GM19239 (cell line): ENCODE measurements at regions not wholly inside any gene's neighbourhood (a gene's known extent, or its start where the extent isn't known, plus 50 kb on each side); places are given as distances from the start of the nearest gene placed in this dataset.
"Not testable (repeated sequence)": the region's sequence is repeated elsewhere in the genome, so short reads cannot be mapped to it uniquely, and the experiment has no call there.

Experiments
- DNase-seq: peaks from one replicate; pipeline ENCODE4 v3.0.0; 2011; ENCODE audit warnings: low spot score; ENCODE audit not compliant: insufficient read length
- FAIRE-seq: peaks from 2 replicates; lab custom pipeline; 2011; peaks lifted over from hg19 to GRCh38; lab: Jason Lieb, UNC

DNA sequence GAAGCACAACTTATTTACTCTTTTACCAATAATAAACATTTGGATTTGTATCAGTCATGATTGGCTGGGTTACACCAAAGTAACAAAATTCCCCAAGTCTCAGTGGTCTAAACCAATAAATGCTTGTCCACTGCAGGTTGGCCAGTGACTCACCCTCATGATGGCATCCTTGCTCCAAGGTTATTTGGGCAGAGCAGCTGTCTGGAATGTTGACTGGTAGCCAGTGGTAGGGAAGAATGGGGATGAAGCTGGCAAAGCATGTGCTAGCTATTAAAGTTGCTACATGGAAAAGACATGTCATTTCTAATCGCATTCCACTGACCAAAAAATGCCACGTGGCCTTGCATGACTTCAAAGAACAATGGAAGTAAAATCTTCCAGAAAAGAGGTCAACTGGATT, 1168.7 kb upstream of the CELF2 start:
- FAIRE-seq (no peak), DNase-seq (no peak)

DNA sequence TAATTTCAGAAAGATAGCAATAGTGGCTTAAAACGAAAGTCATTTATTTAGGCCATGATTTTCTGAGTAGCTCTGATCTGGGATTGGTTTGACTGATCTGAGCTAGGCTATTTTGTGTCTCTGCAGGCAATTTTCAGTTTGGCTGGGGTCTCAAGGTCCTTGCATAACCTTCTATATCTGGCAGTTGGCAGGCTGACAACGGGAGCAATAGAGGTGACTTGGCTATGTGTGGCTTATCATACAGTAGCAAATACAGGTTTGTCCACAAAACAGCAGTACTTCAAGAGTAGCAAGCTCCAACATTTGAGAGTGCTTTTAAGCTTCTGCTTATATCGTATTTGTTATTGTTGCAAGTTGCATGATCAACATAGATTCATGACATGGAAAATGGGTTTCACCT, 1167.3 kb upstream of the CELF2 start:
- FAIRE-seq (no peak), DNase-seq (no peak)

DNA sequence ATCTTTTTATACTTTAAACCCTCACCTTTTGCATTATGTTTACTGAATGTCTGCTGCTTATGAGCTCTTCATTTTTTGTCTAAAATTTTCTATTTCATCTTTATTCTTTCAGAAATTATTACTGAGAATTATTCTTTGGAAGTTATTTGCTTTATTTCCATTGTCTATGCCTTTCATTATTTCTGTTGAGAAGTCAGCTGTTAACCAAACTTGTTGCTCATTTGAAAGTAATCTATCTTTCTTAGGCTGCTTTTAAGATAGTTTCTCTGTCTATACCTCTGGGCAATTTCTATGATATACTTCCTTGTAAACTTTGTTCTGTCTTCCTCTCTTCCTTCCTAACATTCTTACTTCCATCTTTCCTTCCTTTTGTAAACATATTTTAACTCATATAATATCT, 1165.9 kb upstream of the CELF2 start:
- FAIRE-seq (no peak), DNase-seq (no peak)

DNA sequence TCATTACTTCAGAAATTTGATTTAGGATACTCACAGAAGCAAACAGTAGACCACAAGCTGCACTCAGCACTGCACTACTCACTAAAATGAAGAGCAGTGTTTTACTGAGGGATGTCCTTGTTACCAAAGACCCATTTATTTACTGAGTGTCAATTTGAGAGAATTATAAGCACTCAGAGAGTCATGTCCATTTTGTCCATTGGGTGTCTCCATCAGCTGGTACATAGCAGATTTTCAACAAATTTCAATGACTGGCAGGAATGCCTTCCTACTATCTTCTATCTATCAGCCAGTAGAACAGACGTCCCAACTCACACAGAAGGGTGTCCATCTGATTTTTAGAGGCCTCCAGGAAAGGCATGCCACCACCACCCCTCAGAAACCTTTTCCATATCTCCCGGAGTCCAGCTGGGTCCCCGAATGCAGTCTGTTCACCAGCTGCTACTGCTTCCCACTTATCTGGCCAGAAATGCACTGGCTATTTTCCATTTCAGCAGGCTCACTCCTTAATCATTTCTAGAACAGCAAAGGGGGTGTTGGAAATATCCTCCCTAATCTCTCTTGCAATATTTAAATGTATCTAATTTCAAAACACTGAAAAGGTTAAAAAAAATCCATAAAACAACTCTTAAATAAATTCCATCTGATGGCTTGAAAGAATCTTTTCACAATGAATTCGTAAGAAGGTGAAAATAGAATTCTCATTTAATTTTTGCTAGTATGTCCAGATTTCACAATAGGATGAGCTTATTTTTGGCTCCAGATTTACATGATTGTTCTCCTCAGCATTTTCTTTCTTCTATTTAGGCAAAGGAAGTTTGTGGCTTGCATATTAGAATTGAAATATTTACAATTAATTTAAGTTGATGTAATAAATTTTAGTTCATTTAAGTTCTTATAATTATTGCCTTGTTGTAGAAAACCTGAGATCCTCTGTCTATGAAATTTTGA, 1164.0 kb upstream of the CELF2 start:
- DNase-seq: no peak
- FAIRE-seq: no peak

DNA sequence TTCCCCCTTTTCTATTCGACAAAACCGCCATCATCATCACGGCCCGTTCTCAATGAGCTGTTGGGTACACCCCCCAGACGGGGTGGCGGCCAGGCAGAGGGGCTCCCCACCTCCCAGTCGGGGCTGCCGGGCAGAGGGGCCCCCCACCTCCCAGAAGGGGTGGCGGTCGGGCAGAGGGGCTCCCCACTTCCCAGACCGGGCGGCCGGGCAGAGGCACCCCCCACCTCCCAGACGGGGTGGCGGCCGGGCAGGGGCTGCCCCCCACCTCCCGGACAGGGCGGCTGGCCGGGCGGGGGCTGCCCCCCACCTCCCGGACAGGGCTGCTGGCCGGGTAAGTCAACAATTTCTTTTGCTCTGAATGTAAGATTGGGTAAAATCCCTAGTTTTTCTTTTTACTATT, 1162.2 kb upstream of the CELF2 start:
- not testable (repeated sequence) for FAIRE-seq, DNase-seq

DNA sequence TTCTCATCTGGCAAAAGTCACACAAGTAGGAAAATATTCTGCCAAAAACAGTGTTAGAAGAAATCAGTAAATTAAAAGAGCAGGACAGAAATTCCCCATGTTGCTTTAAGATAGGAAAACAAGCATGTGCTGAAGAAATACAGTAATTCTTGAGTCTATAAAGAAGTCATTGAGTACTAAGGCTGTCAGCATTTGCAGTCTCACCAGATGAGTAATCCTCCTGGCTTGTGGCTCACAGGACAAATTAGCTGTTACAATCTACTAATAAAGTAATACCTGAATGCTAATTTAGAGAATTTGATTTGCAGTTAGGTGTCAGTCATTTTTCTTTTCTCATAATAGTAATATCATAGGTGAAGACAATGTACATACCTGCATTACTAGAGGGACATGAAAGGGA, 1158.9 kb upstream of the CELF2 start:
- FAIRE-seq (no peak), DNase-seq (no peak)

DNA sequence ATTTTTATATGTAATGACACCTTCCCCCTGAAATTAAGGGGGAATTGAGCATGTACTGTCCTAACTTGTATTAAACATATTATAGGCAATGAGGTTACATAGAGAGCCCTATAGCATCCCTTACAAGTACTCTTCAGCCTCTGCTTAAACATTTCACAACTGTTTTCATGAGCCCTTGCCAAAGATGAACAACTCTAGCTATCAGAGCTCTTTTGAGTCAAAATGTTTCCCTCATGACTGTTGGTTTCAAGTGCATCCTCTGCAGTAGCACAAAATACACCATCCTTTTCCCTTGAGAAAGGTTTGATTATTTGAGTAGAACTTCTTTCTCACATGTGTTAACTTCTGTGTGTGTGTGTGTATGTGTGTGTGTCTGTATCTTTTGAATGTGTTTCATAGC, 1157.6 kb upstream of the CELF2 start:
- DNase-seq (no peak), FAIRE-seq (no peak)

DNA sequence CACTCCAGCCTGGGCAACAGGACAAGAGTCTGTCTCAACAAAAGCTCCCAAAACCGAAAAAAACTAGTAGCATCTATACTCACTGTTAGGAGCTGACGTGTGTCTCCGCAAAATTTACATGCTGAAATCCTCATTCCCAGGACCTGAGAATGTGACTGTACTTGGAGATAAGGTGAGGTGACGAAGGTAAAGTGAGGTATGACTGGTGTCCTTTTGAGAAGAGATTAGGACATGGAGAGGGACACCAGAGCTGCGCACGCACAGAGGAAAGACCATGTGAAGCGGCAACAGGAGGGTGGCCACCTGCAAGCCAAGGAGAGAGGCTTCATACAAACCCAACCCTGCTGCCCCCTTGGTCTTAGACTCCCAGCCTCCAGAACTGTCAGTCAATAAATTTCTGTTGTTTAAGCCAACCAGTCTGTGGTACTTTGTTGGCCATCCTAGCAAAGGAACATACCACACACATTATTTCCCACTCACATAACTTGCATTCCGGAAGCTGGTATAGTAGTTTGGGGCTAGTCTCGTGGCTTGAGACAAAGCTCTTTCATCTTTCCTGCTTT, 1154.0 kb upstream of the CELF2 start:
- no peak for DNase-seq
- FAIRE-seq: no peak

DNA sequence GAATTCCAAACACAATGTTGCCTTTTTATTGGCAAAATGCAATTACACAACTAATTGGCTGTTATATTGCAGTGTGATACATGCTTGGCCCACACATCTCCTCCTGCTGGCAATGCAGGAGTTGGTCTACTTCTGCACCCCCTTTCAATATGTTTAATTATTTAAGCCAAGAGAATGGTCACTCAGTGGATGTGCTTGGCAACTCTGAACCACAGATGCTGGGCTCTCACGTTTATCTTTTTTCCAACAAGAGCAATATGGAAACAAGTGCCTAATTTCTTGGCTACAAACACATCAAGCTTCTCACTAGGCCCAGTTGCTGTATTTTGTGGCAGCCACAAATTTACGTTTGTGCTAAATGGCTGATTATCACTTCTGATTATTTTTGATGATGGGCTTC, 1149.2 kb upstream of the CELF2 start:
- FAIRE-seq (no peak), DNase-seq (no peak)

DNA sequence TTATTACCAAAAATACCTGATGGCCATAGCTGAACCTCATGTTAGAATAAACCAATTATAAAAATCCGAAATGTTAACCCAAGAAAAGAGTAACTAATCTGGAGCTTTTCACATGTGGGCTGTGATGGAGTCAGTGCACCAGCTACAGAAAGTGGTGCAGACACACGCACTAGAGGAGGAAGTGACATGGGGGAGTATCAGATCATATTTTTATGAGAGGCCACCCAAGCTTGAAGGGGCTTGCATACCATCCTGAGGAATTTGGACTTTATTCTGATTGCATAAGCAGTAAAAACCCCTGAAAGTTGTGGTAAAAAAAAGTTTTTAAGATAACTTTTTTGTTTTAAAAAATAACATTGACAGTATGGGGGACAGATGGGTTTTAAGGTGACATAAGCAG, 1148.5 kb upstream of the CELF2 start:
- DNase-seq (no peak), FAIRE-seq (no peak)

DNA sequence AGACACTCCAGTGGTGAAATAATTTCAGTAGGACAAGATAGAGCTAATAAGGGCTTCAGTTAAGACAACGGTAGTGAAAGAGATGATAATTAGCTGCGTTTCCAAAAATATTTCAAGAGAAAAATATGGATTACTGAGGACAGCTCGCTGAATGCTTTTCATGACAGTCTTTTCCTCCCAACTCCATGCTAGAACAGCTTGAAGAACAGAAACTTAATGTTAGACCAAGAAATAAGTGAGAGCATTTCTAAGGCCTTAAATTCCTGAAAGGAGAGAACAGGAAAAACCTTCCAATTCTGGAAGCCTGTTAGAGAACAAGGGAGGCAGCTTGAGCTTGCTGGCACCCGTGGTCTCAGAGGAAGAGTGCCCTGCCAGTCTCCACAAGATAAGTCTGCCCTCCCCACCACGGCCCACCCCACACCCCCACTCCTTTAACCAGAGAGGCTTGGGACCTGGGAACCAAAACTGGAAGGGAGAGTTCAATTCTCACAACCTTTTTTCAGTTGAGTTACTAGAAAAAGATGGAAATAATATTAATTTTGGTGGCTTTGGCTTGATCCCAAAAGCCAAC, 1148.0 kb upstream of the CELF2 start:
- FAIRE-seq (no peak), DNase-seq (no peak)

DNA sequence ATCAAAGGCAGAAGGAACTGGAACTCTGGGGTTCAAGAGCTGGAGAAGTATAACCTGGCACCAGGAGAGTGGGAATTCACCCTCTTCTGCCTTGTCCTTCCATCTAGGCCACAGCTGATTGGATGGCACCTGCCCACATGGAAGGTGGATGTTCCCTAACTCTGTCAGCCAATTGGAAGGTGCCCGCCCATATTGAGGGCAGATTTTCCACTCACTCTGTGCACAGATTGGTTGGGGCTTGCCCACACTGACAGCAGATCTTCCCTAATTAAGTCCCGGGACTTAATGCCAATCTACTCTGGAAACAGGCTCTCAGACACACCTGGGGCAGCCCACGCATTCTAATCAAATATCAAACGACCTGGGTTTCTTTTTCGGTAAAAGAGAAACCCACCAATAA, 1142.3 kb upstream of the CELF2 start:
- DNase-seq (no peak), FAIRE-seq (no peak)

DNA sequence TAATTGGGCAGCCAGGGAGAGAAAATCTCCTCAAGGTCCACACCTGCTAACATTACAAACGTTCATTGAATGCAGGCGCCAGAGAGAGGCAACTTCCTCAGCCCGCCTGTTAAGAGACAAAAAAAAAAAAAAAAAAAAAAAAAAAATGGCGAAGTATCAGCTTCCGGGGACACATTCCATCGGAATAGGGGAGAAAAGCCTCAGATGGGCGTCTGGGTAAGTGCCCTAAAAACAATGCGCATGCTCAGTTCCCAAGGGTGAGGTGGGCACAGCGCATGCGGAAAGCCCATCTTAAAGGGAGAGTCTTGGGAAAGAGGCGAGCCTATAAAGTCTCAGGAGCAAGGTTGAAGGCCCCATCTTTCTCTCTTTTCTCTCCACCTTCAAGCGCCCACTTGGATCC, 1139.7 kb upstream of the CELF2 start:
- FAIRE-seq: no peak
- no peak for DNase-seq

DNA sequence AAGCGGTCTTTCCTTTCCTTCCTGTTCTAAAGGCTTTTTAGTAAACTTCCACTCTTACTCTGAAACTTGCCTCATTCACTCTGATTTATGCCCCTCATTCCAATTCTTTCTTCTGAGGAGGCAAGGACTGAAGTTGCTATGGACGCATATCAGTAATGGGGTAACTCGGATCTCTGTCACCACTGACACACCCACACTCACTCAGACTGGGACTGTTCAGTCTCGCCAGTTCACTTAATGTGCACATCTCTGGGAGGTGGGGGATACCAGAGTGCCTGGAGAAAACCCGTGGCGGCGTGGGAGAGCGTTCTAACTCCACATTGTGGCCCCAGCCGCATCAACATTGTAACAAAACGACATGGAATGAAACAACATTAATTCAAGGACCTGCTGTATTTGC, 1139.3 kb upstream of the CELF2 start:
- DNase-seq (no peak), FAIRE-seq (no peak)

DNA sequence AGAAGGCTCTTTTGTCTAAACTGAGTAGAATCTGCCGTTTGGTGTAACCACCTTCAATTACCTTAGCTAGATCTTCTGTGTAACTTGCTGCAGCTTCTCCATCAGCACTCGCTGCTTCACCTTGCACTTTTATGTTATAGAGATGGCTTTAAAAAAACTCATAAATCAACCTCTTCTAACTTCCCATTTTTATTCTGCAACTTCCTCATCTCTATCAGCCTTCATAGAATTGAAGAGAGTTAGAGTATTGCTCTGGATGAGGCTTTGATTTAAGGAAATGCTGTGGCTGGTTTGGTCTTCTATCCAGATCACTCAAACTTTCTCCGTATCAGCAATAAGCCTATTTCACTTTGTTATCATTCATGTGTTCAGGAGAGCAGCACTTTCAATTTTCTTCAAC, 1131.9 kb upstream of the CELF2 start:
- DNase-seq: no peak
- no peak for FAIRE-seq

DNA sequence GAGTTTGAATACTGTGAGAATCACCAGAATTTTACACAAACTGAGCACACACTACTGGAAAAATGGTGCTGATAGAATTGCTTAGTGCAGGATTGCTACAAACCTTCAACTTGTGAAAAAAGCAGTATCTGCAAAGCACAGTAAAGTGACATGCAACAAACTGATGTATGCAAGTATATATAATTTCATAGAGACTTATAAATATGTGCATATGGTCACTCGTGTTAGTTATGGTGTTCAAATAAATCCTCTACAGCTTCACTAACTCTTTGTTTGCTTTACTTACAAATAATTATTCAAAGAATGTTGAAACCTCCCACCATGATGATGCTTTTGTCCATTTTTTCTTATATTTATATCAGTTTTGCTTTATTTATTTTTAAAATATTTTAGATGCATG, 1130.9 kb upstream of the CELF2 start:
- FAIRE-seq: no peak

DNA sequence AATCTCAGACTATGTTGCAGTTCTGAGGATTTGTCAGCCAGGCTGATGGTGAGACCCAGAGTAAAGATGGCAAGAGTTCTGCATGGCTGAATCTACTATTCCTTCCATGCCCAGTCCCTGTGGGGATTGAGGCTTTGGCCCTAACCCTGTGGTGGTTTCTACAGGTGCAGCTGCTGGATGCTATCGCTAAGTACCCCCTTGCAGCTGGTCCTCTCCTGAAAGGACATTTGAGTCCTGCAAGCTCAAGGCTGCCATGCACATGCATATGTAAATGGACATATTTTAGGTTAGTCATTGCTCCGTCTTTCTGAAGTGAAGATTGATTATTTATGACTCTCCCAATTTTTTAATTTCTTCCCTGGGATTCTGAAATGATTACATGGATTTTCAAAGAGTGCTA, 1122.2 kb upstream of the CELF2 start:
- FAIRE-seq (no peak), DNase-seq (no peak)

More for the DNA sequence above, 1130.9 kb upstream of the CELF2 start:
- no peak for DNase-seq

DNA sequence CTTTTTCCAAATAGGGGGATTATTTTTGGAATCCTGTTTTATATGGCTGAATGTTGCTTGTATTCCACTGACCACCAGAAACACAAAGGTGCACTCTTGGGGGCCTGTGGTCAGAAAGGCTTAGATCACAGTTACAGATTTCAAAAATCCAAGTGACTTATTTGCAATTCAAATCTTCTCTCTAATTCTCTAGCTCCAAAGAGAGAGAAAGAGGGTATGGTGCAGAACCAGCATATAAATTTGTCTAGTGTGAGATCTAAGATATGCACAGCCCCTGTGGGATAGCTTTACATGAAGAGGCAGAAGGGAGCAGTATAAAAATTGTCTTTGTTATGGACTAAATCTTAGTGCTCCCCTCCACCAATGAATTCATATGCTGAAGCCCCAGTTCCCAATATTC, 1121.7 kb upstream of the CELF2 start:
- FAIRE-seq: no peak
- no peak for DNase-seq

DNA sequence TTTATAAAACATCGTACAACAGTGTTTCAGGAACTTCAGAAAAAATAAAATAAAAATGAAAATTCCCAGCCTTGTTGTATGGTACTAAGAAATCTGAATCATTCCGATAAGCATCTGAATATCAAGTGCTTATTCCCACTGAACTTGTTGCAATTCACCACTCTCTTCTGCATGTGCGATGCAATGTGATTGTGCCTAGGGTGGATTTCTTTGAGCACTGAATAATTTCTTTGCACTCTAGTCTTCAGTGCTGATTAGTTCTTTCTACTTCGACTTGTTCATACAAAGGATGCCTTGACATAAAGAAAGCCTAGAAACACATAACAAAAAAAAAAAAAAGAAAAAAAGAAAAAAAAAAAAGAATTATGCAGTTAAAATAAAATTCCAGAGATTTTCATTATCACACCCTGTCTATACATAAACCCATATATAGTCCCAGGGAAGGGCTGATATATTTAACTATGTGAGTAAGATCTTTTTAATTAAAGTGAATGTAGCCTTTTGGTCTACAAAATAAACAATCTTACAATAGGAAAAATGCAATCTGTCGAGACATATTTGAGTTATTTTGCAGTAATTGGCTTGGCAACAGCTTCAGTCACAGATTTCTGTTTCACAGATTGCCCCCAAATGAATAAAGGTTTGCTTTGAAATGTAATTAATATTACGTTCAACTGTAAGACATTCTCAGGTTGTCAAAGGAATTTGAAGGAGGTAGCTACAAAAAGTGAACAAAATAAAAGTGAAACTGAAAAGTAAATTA, 1118.9 kb upstream of the CELF2 start:
- DNase-seq (no peak), FAIRE-seq (no peak)

DNA sequence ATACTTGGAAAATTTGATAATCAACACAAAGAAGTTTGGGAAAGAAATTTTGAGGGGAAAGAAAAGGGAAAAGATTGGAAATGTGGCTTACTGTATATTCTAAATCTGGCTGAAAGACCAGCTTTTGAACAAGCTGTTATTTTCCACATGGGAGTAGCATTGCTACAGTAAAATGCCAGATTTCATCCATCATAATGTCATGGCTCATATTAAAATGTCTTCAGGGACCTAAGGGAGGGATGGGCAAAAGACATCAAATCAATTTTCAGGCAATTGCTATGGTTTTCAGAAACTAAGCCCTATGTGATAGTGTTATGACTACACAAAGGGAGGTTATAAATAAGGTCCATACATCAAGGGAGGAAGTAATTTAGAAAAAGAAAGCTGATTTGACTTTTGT, 1116.9 kb upstream of the CELF2 start:
- FAIRE-seq: no peak
- DNase-seq: no peak

DNA sequence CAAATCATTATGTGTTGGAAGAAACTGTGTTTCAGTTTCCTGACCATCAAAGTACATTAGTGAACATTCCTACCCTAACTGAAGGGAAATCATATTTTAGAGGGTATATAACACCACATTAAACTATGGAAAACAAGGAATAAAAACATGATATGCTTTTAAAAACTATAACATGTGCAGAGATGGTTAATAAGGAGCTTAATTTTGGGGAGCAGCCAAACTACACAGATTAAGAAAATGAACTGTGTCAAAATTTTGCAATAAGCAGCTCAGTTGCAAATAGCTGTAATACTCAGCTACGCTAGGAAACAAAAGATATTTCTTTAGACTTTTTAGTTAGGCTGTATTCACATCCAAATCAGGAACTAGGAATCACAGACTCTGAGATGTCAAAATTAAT, 1115.7 kb upstream of the CELF2 start:
- DNase-seq (no peak), FAIRE-seq (no peak)
